ENCODE measurements at regions not wholly inside any gene's neighbourhood (a gene's known extent, or its start where the extent isn't known, plus 50 kb on each side); places are given as distances from the start of the nearest gene placed in this dataset.

DNA sequence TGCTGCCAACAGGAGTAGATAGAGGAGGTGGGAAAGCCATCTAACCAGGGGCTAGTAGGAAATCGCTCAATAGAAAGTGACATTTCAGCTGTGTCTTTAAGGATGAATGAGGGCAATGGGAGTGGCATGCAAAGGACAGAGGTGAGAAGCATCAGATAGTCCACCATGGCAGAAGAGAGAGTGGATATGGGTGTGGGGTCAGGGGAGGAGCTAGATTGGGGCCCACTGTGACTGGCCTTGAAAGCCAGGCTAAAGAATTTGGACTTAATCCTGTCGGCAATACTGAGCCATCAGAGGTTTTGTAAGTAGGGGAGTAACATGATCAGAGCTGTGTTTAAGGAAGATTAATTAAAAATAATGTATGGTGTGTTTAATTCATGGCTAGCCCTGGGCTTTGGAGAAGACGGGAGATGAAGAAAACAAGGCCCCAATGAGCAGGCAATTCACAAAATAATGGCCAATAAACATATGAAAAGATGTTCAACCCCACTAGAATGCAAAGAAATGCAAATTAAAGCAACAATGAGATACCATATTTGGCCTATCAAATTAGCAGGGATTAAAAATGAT, 98.1 kb upstream of the PJA1 start:
- DNase-seq, result no peak

DNA sequence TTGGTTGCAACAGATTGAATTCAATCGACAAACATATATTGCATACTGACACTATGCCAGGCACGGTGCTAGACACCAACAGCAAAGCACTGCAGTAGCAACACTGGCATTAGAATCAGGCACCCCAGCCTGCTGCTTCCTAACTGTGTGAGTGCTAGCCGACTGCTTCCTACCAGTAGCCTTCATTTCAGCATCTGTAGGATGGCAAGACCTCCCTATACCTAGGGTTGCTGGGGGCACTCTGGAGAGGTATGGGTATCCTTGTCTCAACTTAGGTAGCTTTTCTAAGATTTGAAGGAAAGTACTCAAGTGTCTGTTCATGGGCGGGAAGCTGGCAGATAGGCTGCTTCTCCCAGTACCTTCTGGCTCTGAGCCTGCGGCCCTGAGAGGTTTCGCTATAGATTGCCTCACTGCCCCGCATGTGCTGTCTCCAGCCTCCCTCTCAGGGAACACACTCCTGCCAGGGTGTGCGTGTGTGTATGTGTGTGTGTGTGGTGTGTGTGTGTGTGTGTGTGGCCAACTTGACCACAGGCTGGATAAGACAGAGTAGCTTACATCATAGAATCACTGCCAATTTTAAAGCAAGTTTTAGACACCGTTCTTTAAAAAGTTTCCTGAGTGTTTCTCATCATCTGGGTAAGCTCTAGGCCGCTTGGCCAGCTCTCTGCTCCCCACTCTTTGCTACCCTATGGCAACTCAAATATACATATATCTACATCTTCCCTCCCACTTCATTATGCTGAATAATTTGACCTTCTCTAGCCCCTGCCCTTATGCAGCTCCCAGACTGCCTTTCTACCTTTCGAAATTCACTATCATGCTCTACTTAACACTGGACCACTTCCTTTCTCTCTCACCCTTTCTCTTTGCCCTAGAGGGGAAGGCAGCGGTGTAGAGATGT, 97.0 kb upstream of the PJA1 start:
- no peak for DNase-seq

DNA sequence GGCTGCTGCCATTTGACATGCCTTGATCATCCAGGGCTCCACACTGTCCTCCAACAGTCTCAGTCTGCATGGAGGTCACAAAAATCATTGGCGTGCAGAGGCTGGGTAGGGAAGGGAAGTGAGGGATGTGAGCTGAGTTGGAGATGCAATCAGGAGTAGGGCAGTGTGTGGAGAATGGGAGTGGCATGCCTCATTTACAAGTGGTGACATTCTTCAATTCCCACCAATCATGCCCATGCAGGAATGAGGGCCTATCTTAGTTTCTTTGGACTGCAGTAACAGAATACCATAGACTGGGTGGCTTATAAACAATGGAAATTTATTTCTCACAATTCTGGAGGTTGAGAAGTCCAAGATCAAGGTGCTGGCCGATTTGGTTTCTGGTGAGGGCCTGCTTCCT, 94.9 kb upstream of the PJA1 start:
- DNase-seq, result no peak

- DNase-seq, result no peak
Measured at GRCh38 chrX:69258893-69259292, 93.6 kb upstream of the PJA1 start.

DNA sequence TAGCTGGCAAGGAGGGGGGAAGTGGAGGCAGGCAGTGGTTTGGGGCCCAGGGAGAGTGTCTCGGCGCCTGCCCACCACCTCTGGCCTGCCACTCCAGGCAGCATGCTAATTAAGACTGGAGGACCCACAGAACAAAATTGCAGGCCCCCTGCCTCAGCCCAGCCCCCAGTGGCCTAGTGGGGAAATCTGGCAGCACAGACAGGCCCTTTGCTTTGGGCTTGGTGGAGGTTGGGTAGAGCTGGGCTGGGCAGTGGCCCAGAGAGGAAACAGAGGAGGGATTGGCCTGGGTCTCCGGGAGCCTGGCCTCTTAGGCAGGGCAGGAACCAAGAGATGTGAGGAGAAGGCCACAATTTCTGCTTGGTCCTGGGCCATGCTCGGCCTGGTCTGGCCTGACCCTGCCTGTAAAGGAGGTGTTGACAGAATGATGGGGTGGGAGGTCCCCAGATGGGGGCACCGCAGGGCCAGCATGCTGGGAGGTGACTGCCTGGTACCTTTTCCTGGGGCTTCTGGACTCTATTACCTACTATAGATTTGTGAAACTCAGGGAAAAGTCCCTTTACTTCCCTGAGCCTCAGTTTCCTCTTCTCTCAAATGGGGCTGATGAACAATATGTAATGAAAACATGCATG, 92.4 kb upstream of the PJA1 start:
- DNase-seq, result no peak

DNA sequence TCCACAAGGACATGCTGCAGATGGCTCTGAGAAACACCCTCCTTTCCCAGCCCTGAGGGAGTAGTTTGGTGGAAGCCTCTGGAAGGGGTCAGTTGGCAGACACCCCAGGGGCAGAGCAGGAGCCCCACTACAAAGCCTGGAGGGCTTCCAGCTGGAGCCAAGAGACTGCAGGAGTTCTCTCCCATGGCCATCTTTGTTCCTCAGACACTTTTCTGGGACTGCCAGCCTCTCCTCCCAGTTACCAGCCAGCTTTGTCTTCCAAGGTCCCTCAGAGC, 91.0 kb upstream of the PJA1 start:
- DNase-seq, result no peak

- no peak for DNase-seq
Measured at GRCh38 chrX:69255441-69256290, 90.4 kb upstream of the PJA1 start.

DNA sequence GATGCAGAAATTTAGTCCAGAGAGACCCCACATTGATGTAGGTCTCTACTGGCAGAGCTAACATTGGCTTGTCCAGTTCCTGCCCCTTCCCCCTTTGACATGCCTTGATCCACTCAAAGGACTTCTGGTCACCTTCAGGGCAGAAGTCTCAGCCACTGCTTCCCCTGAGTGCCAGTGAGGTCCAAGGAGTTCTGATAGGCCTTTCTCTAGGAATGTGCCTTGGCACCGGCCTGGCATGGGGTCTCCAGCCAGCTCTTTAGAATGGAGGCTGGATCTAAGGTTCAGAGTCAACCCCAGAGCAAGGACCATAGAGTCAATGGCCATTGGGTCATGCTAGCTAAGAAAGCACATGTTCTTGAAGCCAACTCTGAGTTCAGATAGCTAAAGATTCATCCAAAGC, 88.6 kb upstream of the PJA1 start:
- DNase-seq, result no peak

GRCh38 chrX:69243276-69243675, 78.0 kb upstream of the PJA1 start:
- no peak for DNase-seq

- no peak for DNase-seq
Measured at GRCh38 chrX:69238887-69239231, 73.6 kb upstream of the PJA1 start.

DNA sequence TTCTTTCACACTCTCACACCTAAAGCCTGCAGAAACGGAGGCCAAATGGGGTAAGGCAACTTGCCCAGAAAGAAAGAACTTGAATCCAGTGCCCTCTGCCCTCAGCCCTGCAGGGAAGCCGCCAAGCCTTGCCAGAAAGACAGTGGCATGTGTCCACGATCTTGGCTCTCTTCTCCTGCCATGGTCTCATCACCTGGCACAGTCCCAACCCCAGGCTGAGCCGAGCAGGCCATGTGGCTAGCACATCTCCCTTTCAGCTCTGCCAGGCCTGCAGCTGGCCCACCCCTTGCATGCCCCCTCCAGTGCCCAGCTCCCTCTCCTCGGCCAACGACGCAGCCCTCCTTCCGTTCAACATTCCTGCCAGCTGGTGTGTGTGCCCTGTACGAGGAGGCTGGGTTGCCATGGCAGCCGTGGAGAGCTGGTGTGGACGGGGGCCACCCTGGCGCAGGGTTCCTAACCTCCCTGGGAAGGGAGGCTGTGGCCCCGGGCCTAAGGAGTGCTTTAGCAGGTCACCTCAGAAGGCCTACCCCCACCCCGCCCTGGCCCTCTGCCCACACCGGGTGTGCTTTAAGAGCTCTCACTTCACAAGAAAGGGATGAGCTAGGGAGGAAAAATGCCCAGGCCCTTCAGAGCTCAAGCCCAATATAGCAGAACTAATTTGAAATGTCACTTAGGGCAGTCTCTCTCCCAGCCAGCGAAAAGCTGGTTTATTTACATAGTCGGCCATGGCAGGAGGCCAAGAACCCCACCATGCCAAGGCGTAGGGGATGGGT, 73.0 kb upstream of the PJA1 start:
- peak; percentile 62 for DNase-seq

- DNase-seq, result no peak
Measured at GRCh38 chrX:69237236-69237635, 72.0 kb upstream of the PJA1 start.

GRCh38 chrX:69236641-69237040, 71.4 kb upstream of the PJA1 start:
- DNase-seq, result no peak

- no peak for DNase-seq
Measured at GRCh38 chrX:69234624-69235023, 69.4 kb upstream of the PJA1 start.

DNA sequence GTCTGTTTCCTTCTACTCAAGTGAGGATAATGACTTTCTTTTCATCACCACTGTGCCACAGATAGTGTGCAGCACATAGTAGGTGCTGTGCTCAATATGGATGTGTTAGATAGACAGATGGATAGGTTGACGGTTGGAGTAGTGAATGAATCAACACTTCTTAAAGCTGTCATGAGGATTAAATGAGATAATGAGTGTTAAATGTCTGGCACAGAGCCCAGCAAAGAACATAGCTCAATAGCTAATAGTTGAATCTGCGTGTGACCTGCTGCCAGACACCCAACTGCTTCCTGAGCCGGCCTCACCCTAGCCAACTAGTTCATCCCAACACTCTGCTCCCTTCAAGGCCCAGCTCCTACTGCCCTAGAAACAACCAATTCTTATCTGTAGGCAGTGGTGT, 67.7 kb upstream of the PJA1 start:
- DNase-seq, result peak; percentile 11

DNA sequence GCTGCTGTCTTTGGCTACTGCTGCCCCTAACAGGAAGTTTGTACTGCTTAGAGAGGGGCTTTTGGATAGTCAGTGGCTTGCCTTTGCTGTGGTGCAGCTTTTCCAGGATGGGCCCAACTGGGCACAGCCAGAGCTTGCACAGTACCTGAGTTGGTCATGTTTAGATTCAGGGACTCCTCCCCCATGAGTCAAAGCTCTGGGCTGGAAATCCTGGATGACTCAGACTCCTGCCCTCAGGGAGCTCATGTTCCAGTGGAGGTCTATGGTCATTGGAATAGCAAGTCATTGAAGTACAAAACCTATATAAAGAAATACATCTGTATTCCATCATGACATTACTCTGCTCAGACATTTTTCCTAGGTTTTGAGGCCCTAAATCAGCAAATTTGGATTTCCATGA, 66.7 kb upstream of the PJA1 start:
- no peak for DNase-seq

- no peak for DNase-seq
Measured at GRCh38 chrX:69229436-69229835, 64.2 kb upstream of the PJA1 start.

DNA sequence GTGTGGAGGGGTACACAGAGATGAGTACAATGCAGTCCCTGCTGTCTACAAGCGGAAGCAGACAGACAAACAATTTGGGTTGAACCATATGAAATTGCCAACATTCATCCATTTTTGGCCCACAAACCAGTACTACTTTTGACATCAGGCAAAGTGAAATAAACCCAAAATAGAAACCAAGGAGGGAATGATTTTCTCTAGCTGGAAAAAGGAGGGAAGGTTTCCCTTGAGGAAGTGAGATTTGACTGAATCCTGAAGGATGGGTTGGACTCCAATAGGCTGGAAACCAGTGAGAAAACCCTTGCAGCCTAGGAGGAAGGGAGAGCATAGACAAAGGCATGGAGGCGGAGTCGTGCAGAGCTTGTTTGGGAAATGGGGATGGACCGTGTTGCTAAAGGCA, 63.5 kb upstream of the PJA1 start:
- no peak for DNase-seq

DNA sequence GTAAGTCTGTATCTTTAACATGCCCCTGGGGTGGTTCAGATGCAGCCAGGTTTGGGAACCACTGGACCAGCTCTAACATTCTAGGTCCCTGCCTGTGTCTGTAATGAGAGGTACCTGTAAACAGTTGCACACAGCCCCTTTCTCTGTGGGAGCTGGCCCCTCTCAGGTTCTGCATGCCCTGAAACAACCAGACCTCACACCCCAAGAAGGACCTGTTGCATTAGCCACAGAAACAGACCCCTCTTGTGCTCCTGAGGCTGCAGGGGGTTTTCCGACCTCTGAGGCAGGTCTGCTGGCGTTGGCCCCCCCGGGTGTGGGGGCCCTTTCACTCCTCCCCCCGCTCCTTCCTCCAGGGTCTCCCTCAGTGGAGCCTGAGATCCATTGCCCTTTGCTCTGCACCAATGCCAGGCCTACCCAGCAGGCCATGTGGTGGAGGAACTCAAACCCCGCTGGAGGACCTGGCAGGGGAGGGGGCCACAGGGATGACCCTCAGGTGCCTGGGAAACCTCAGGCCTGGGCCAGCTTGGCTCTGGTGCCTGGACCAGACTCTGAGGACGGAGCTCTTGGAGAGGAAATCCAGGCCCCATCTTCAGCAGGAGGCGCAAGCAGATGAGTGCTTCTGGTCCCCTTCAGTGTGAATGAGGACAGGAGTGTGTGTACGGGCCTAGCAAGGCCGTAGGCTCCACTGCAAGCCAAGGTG, 61.4 kb upstream of the PJA1 start:
- DNase-seq, result no peak

- DNase-seq, result peak; percentile 64
Measured at GRCh38 chrX:69222103-69223090, 57.1 kb upstream of the PJA1 start.

Data from COR-L47 (cell line).